Cardiac fibroblast (primary cell): ENCODE measurements at regions not wholly inside any gene's neighbourhood (a gene's known extent, or its start where the extent isn't known, plus 50 kb on each side); places are given as distances from the start of the nearest gene placed in this dataset.

ENCODE experiments used
- DNase-seq, 2 donors: peaks; one replicate each; pipeline versions ENCODE4 v3.0.0 to v3.0.0-alpha.2; 2010; ENCODE audit warnings: low read depth in 2 of 2
- H3K4me3 ChIP-seq, 2 donors: replicated peaks in 1 of 2; 1 replicate in 1 of 2; 2 replicates in 1 of 2; pipeline ENCODE4 v1.5.1; 2011; ENCODE audit warnings: low read depth in 2 of 2, low read length in 2 of 2, mild to moderate bottlenecking in 2 of 2, moderate library complexity in 1 of 2
- CTCF ChIP-seq: IDR thresholded peaks from one replicate; pipeline ENCODE4 v1.5.1; 2011; ENCODE audit warnings: low read depth, mild to moderate bottlenecking, low read length, inconsistent platforms

GRCh38 chr14:101063121-101063520, 159.6 kb upstream of the RTL1 start:
- no peak overlapping the region for H3K4me3 ChIP-seq
- no peak for DNase-seq
- TF ChIP-seq CTCF: no peak

- DNase-seq: no peak
These were observed 160.7 kb upstream of the RTL1 start for GRCh38 chr14:101064121-101064661.

GRCh38 chr14:101064718-101065117, 161.2 kb upstream of the RTL1 start:
- no peak overlapping the region for H3K4me3 ChIP-seq
- no peak for DNase-seq
- TF ChIP-seq CTCF: no peak

More at GRCh38 chr14:101064121-101064661, 160.7 kb upstream of the RTL1 start:
- H3K4me3 ChIP-seq: no peak overlapping the region
- TF ChIP-seq CTCF: no peak

GRCh38 chr14:101065246-101065645, 161.7 kb upstream of the RTL1 start:
- DNase-seq: no peak
- no peak overlapping the region for H3K4me3 ChIP-seq
- no peak for TF ChIP-seq CTCF

- no peak for TF ChIP-seq CTCF
- no peak for DNase-seq
- H3K4me3 ChIP-seq: no peak overlapping the region
These were observed 162.5 kb upstream of the RTL1 start for GRCh38 chr14:101065696-101066694.

- DNase-seq: no peak
- no peak for TF ChIP-seq CTCF
- H3K4me3 ChIP-seq: no peak overlapping the region
These were observed 163.4 kb upstream of the RTL1 start for GRCh38 chr14:101066826-101067510.
